ENCODE measurements at regions not wholly inside any gene's neighbourhood (a gene's known extent, or its start where the extent isn't known, plus 50 kb on each side); places are given as distances from the start of the nearest gene placed in this dataset.
"Not testable (repeated sequence)": the region's sequence is repeated elsewhere in the genome, so short reads cannot be mapped to it uniquely, and the experiment has no call there.

GRCh38 chr1:5766996-5767395, 225.2 kb downstream of the NPHP4 start:
- DNase-seq (ENCODE audit: low read depth): not testable (repeated sequence)

- DNase-seq (ENCODE audit: low read depth): no peak
Observed at GRCh38 chr1:5765997-5766913, 226.0 kb downstream of the NPHP4 start.

- DNase-seq (ENCODE audit: low read depth): no peak
Observed at GRCh38 chr1:5765483-5765882, 226.7 kb downstream of the NPHP4 start.

GRCh38 chr1:5764959-5765358, 227.3 kb downstream of the NPHP4 start:
- no peak for DNase-seq (ENCODE audit: low read depth)

- no peak for DNase-seq (ENCODE audit: low read depth)
Observed at GRCh38 chr1:5764464-5764863, 227.8 kb downstream of the NPHP4 start.

- no peak for DNase-seq (ENCODE audit: low read depth)
Observed at GRCh38 chr1:5763696-5764370, 228.4 kb downstream of the NPHP4 start.

- DNase-seq (ENCODE audit: low read depth): no peak
Observed at GRCh38 chr1:5758859-5759578, 233.2 kb downstream of the NPHP4 start.

- no peak for DNase-seq (ENCODE audit: low read depth)
Observed at GRCh38 chr1:5758000-5758858, 234.0 kb downstream of the NPHP4 start.

GRCh38 chr1:5757187-5757805, 234.9 kb downstream of the NPHP4 start:
- DNase-seq (ENCODE audit: low read depth): no peak

- no peak for DNase-seq (ENCODE audit: low read depth)
Observed at GRCh38 chr1:5756434-5757186, 235.6 kb downstream of the NPHP4 start.

GRCh38 chr1:5755552-5756125, 236.6 kb downstream of the NPHP4 start:
- no peak for DNase-seq (ENCODE audit: low read depth)

GRCh38 chr1:5754817-5755551, 237.2 kb downstream of the NPHP4 start:
- no peak for DNase-seq (ENCODE audit: low read depth)

GRCh38 chr1:5753549-5754421, 238.4 kb downstream of the NPHP4 start:
- DNase-seq (ENCODE audit: low read depth): no peak

- no peak for DNase-seq (ENCODE audit: low read depth)
Observed at GRCh38 chr1:5752746-5753548, 239.3 kb downstream of the NPHP4 start.

- DNase-seq (ENCODE audit: low read depth): no peak
Observed at GRCh38 chr1:5751833-5752745, 240.1 kb downstream of the NPHP4 start.

GRCh38 chr1:5751163-5751540, 241.1 kb downstream of the NPHP4 start:
- no peak for DNase-seq (ENCODE audit: low read depth)
